Breast epithelium (tissue), 3 donors: ENCODE measurements at regions not wholly inside any gene's neighbourhood (a gene's known extent, or its start where the extent isn't known, plus 50 kb on each side); places are given as distances from the start of the nearest gene placed in this dataset.

Experiments
- CTCF ChIP-seq, 3 donors: fragments of 450-650 bp; IDR thresholded peaks; one replicate each; pipeline ENCODE4 v1.5.1; 2016 to 2017; ENCODE audit warnings: antibody characterized with exemption in 3 of 3, mild to moderate bottlenecking in 3 of 3, moderate library complexity in 3 of 3
- POLR2A ChIP-seq: fragments of 450-650 bp; IDR thresholded peaks from one replicate; pipeline ENCODE4 v1.6.1; 2016; ENCODE audit warnings: antibody characterized with exemption, mild to moderate bottlenecking, moderate library complexity

- TF ChIP-seq CTCF (IDR thresholded peaks at IDR 0.05) (no peak), POLR2A (no peak)
Observed at GRCh38 chr6:15184441-15184861, 61.4 kb upstream of the JARID2 start.
